Pancreas (tissue), 10 donors: ENCODE measurements at regions not wholly inside any gene's neighbourhood (a gene's known extent, or its start where the extent isn't known, plus 50 kb on each side); places are given as distances from the start of the nearest gene placed in this dataset.
"Not testable (repeated sequence)": the region's sequence is repeated elsewhere in the genome, so short reads cannot be mapped to it uniquely, and the experiment has no call there.

ENCODE experiments used
- ATAC-seq, 4 donors: fragments of 200-7000 bp; cut with Tn5 transposase; one replicate each; pipeline versions ENCODE4 v1.8.0 to v1.9.1; 2020; ENCODE audit warnings: mild to moderate bottlenecking in 4 of 4, moderate library complexity in 4 of 4
- DNase-seq, 6 donors: peaks; one replicate each; pipeline ENCODE4 v3.0.0-alpha.2; 2020
- FAIRE-seq: peaks from 2 replicates; lab custom pipeline; 2012; peaks lifted over from hg19 to GRCh38; lab: Jason Lieb, UNC
- H3K27ac ChIP-seq, 4 donors: fragments of 200-600 bp; sonication (generic); 1 replicate in 3 of 4; 2 replicates in 1 of 4; pipeline versions ENCODE4 v1.5.0 to v1.8.0; 2020
- H3K27me3 ChIP-seq, 4 donors: fragments of 200-600 bp; one replicate each; pipeline ENCODE4 v1.8.0; 2021
- H3K36me3 ChIP-seq, 3 donors: fragments of 200-600 bp; sonication (generic) in 1 of 3; one replicate each; pipeline versions ENCODE4 v1.5.0 to v1.8.0; 2020 to 2021
- H3K4me1 ChIP-seq, 3 donors: fragments of 200-600 bp; one replicate each; pipeline ENCODE4 v1.8.0; 2021
- H3K4me3 ChIP-seq, 4 donors: fragments of 200-600 bp; sonication (generic) in 2 of 4; one replicate each; pipeline versions ENCODE4 v1.5.0 to v1.8.0; 2020 to 2021
- H3K9me3 ChIP-seq, 4 donors: fragments of 200-600 bp; one replicate each; pipeline ENCODE4 v1.8.0; 2021
- WGBS, 2 donors: extraction: QIAGEN DNeasy Blood & Tissue Kit; methylation state at CpG; one replicate each; pipeline ENCODE4 v1.1.7; 2013; 5-methylcytosine and 5-hydroxymethylcytosine counted together
- intact Hi-C, 3 donors: fragments of 100-400 bp; cut with DNase I; formaldehyde crosslinking; loops; one replicate each; pipeline versions ENCODE4 v1.11.1 to v1.14.2; 2022
- TF ChIP-seq, protein P1 (sequence below), 4 donors: fragments of 200-600 bp; sonication (generic) in 3 of 4; IDR thresholded peaks; one replicate each; pipeline versions ENCODE4 v1.5.0 to v1.8.0; 2021; ENCODE audit warnings: antibody characterized with exemption in 4 of 4
- donor health status: healthy with polysubstance abuse.
- donor health status: DM: no; HTN: no; CAD: no; lungs with moderate emphysema.
- donor health status: DM: no; HTN: no; CAD: no.
- donor health status: control.
- donor health status: control.
- donor health status: Bipolar disorder and iron deficiency.
- donor health status: DM: yes; HTN: yes; CAD: no.
- donor health status: DM: no; HTN: no; CAD: no.
- donor health status: DM: no; HTN: no; CAD: no.
- donor health status: DM: yes; HTN: yes; CAD: no.

DNA sequence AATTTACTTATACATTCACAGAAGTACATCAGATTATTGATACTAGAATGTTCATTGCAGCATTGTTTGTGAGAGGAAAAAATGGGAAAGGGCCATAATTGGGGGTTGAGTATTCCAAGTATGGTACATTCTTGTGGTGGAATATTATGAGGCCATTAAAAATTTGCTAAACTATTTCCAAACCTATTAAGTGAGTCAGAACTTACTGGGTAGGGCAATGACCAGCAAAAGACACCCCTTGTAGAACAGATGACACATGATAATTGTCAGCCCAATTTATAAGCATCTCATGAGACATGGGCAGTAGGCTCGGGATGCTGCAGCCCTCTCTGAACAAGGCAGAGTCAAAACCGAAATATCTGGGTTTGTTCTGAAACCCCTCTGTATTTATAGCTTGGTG, 192.6 kb upstream of the IL12B start:
- intact Hi-C loops, result no loop called here
- WGBS, 2 donors, result 56 to 74% methylated on average over 2 of the region's 2 CpGs

DNA sequence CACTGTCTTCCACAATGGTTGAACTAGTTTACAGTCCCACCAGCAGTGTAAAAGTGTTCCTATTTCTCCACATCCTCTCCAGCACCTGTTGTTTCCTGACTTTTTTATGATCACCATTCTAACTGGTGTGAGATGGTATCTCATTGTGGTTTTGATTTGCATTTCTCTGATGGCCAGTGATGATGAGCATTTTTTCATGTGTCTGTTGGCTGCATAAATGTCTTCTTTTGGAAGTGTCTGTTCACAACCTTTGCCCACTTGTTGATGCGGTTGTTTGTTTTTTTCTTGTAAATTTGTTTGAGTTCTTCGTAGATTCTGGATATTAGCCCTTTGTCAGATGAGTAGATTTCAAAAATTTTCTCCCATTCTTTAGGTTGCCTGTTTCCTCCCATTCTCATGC, 194.0 kb upstream of the IL12B start:
- 70 to 79% methylated on average over 2 of the region's 2 CpGs for WGBS, 2 donors
- FAIRE-seq, H3K36me3 ChIP-seq, H3K4me1 ChIP-seq, H3K4me3 ChIP-seq, intact Hi-C loops, H3K27me3 ChIP-seq, H3K9me3 ChIP-seq, DNase-seq, H3K27ac ChIP-seq, ATAC-seq: not testable (repeated sequence)

More for the DNA sequence above, 192.6 kb upstream of the IL12B start:
- Histone ChIP-seq H3K4me3 (no peak overlapping the region), H3K27ac (no peak overlapping the region), H3K4me1 (no peaks in the 10 kb centered on the region), H3K36me3 (no peaks in the 10 kb centered on the region), H3K9me3 (no peaks in the 10 kb centered on the region), H3K27me3 (no peaks in the 10 kb centered on the region)
- no peak for DNase-seq
- TF ChIP-seq, protein P1, sequence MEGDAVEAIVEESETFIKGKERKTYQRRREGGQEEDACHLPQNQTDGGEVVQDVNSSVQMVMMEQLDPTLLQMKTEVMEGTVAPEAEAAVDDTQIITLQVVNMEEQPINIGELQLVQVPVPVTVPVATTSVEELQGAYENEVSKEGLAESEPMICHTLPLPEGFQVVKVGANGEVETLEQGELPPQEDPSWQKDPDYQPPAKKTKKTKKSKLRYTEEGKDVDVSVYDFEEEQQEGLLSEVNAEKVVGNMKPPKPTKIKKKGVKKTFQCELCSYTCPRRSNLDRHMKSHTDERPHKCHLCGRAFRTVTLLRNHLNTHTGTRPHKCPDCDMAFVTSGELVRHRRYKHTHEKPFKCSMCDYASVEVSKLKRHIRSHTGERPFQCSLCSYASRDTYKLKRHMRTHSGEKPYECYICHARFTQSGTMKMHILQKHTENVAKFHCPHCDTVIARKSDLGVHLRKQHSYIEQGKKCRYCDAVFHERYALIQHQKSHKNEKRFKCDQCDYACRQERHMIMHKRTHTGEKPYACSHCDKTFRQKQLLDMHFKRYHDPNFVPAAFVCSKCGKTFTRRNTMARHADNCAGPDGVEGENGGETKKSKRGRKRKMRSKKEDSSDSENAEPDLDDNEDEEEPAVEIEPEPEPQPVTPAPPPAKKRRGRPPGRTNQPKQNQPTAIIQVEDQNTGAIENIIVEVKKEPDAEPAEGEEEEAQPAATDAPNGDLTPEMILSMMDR (IDR thresholded peaks at IDR 0.05), result no peak
- FAIRE-seq, result no peak
- ATAC-seq, result no peak

GRCh38 chr5:159525117-159525516, 194.8 kb upstream of the IL12B start:
- H3K27me3 ChIP-seq, result no peaks in the 10 kb centered on the region
- TF ChIP-seq, protein P1 (IDR thresholded peaks at IDR 0.05), result no peak
- intact Hi-C loops, result no loop called here
- H3K9me3 ChIP-seq, result no peaks in the 10 kb centered on the region
- no peak for DNase-seq
- H3K36me3 ChIP-seq, result no peaks in the 10 kb centered on the region
- ATAC-seq, result no peak
- H3K4me1 ChIP-seq, result no peaks in the 10 kb centered on the region
- no peak overlapping the region for H3K4me3 ChIP-seq
- no peak overlapping the region for H3K27ac ChIP-seq
- 19 to 24% methylated on average over 4 of the region's 4 CpGs for WGBS, 2 donors
- FAIRE-seq, result no peak

DNA sequence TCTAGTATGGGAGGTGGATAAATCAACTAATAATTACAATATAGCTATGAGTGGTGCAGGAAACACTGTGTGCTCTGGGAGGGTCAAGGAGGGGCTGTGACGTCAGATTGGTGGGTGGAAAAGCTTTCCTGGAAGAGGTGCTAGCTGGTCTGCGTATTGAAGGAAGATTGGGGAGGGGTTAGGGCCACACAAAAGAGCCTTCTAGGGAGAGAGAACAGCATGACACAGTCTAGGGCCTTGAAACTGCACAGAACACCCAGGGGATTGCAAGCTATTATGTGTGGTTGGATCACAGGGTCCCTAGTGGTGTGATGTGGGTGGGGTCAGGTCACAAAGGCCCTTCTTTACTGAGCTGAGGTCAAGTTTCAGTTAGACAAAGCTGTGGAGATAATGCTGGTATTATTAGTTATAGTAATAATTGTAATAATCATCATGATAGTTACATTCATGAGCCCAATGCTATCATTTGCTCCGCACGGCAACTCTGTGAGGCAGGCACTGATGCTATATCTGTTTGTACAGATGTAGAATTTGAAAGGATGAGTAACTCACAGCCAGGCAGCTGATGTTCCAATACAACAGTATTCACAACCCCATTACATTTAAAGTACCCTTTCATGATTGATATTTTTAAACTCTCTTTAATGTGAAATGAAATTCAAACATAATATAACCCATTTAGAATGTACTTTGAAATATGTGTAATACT, 197.4 kb upstream of the IL12B start:
- no peaks in the 10 kb centered on the region for H3K9me3 ChIP-seq
- H3K27me3 ChIP-seq, result no peaks in the 10 kb centered on the region
- TF ChIP-seq, protein P1 (IDR thresholded peaks at IDR 0.05), result no peak
- 73 to 80% methylated on average over 4 of the region's 4 CpGs for WGBS, 2 donors
- ATAC-seq (no peak), FAIRE-seq (no peak), DNase-seq (no peak)
- H3K27ac ChIP-seq, result no peak overlapping the region
- intact Hi-C loops, result no loop called here
- no peaks in the 10 kb centered on the region for H3K36me3 ChIP-seq
- no peaks in the 10 kb centered on the region for H3K4me1 ChIP-seq
- H3K4me3 ChIP-seq, result no peak overlapping the region

GRCh38 chr5:159531554-159532105, 201.3 kb upstream of the IL12B start:
- H3K4me3 ChIP-seq, result no peak overlapping the region
- ATAC-seq (no peak), DNase-seq (no peak), FAIRE-seq (no peak)
- no peaks in the 10 kb centered on the region for H3K27me3 ChIP-seq
- H3K27ac ChIP-seq, result no peak overlapping the region
- TF ChIP-seq, protein P1 (IDR thresholded peaks at IDR 0.05), result no peak
- intact Hi-C loops, result no loop called here
- H3K4me1 ChIP-seq, result no peaks in the 10 kb centered on the region
- no peaks in the 10 kb centered on the region for H3K9me3 ChIP-seq
- no peaks in the 10 kb centered on the region for H3K36me3 ChIP-seq
